ENCODE measurements at regions not wholly inside any gene's neighbourhood (a gene's known extent, or its start where the extent isn't known, plus 50 kb on each side); places are given as distances from the start of the nearest gene placed in this dataset.
"Not testable (repeated sequence)": the region's sequence is repeated elsewhere in the genome, so short reads cannot be mapped to it uniquely, and the experiment has no call there.

- no peak for DNase-seq
- Mint-ChIP-seq H3K36me3 (no peaks in the 10 kb centered on the region), H3K4me3 (no peak overlapping the region), H3K4me1 (peaks cover 0 to 24% (median 14%) of the 10 kb centered on the region in 7 donors), H3K9me3 (peaks cover 0 to 5% (median 0%) of the 10 kb centered on the region in 11 donors), H3K27ac (peak overlapping the region in 2 of 9 donors; percentile 21 to 38), H3K27me3 (peaks cover 0 to 4% (median 0%) of the 10 kb centered on the region in 5 donors)
- intact Hi-C loops (cut with micrococcal nuclease): no loop called here
- no peaks in the 10 kb centered on the region for H3K36me3 ChIP-seq (ENCODE audit: control insufficient read depth in 2 of 3, insufficient read depth in 3 of 3, low read length in 3 of 3)
- no peaks in the 10 kb centered on the region for H3K27me3 ChIP-seq (ENCODE audit: control insufficient read depth in 2 of 2, insufficient read depth in 2 of 2, low read length in 2 of 2)
- H3K4me3 ChIP-seq (ENCODE audit: low read length): no peak overlapping the region
- ChIA-PET POLR2A (interaction anchor here (1.1 kb wide), 1 partner anchor 19 kb away, joined by 3 read pairs; no protein-coding TSS in a partner anchor), CTCF (no interaction called here)
- H3K9me3 ChIP-seq (ENCODE audit: control insufficient read depth in 2 of 3, low read length in 3 of 3): no peaks in the 10 kb centered on the region
- H3K27ac ChIP-seq (ENCODE audit: low read depth, low read length): no peak overlapping the region
- H3K4me1 ChIP-seq (ENCODE audit: control insufficient read depth in 2 of 2, insufficient read depth in 2 of 2, low read length in 2 of 2): no peaks in the 10 kb centered on the region
- ATAC-seq: peak; percentile 58
These were observed 52.0 kb upstream of the FYN start for GRCh38 chr6:111925296-111925695.

- Mint-ChIP-seq H3K4me1 (peaks cover 1 to 24% (median 14%) of the 10 kb centered on the region in 7 donors), H3K9me3 (peaks cover 0 to 13% (median 3%) of the 10 kb centered on the region in 11 donors), H3K4me3 (no peak overlapping the region), H3K27me3 (peaks cover 0 to 11% (median 0%) of the 10 kb centered on the region in 5 donors), H3K36me3 (peaks cover 0 to 4% (median 3%) of the 10 kb centered on the region in 5 donors), H3K27ac (no peak overlapping the region)
- H3K36me3 ChIP-seq (ENCODE audit: control insufficient read depth in 2 of 3, insufficient read depth in 3 of 3, low read length in 3 of 3): no peaks in the 10 kb centered on the region
- ChIA-PET POLR2A (interaction anchor here (0.6 to 1.2 kb wide), 4 partner anchors 9 to 303 kb away, joined by 3 to 5 read pairs (median 4); no protein-coding TSS in a partner anchor), CTCF (interaction anchor here (0.6 kb wide), 1 partner anchor 89 kb away, joined by 3 read pairs; no protein-coding TSS in a partner anchor)
- intact Hi-C loops (cut with micrococcal nuclease): no loop called here
- H3K4me1 ChIP-seq (ENCODE audit: control insufficient read depth in 2 of 2, insufficient read depth in 2 of 2, low read length in 2 of 2): no peaks in the 10 kb centered on the region
- DNase-seq (no peak), ATAC-seq (no peak)
- no peak overlapping the region for H3K4me3 ChIP-seq (ENCODE audit: low read length)
- no peaks in the 10 kb centered on the region for H3K9me3 ChIP-seq (ENCODE audit: control insufficient read depth in 2 of 3, low read length in 3 of 3)
- H3K27ac ChIP-seq (ENCODE audit: low read depth, low read length): no peak overlapping the region
- no peaks in the 10 kb centered on the region for H3K27me3 ChIP-seq (ENCODE audit: control insufficient read depth in 2 of 2, insufficient read depth in 2 of 2, low read length in 2 of 2)
These were observed 53.6 kb upstream of the FYN start for GRCh38 chr6:111926731-111927302.

DNA sequence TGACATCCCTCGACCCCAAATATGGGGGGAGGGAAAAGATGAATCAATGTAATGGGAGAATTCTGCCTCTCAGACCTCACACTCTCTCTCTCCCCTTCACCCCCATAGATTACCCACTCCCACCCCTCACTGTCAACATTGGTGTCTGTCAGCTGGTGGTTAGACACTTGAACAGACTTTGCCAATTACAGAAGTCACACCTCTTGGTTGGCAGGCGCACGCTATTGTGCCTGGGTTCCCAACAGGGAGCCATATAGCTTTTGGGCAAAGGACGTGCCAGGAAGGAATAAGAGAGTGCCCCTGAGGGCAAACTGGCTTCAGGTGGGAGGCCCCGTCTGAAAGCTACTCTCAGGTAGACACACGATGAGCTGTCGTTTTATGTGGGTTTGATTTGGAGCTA is 54.1 kb upstream of the FYN start:
- ATAC-seq: no peak
- no peaks in the 10 kb centered on the region for H3K4me1 ChIP-seq (ENCODE audit: control insufficient read depth in 2 of 2, insufficient read depth in 2 of 2, low read length in 2 of 2)
- H3K27ac ChIP-seq (ENCODE audit: low read depth, low read length): no peak overlapping the region
- peaks cover 0 to 18% (median 8%) of the 10 kb centered on the region in 11 donors for H3K9me3 Mint-ChIP-seq
- no peak for DNase-seq
- no peaks in the 10 kb centered on the region for H3K9me3 ChIP-seq (ENCODE audit: control insufficient read depth in 2 of 3, low read length in 3 of 3)
- H3K4me3 Mint-ChIP-seq: no peak overlapping the region
- no peak overlapping the region for H3K4me3 ChIP-seq (ENCODE audit: low read length)
- CTCF ChIA-PET: interaction anchor here (0.6 kb wide), 1 partner anchor 89 kb away, joined by 3 read pairs; no protein-coding TSS in a partner anchor
- H3K27ac Mint-ChIP-seq: no peak overlapping the region
- POLR2A ChIA-PET: interaction anchor here (0.6 to 1.2 kb wide), 3 partner anchors 9 to 303 kb away, joined by 3 to 5 read pairs (median 4); no protein-coding TSS in a partner anchor
- H3K27me3 ChIP-seq (ENCODE audit: control insufficient read depth in 2 of 2, insufficient read depth in 2 of 2, low read length in 2 of 2): no peaks in the 10 kb centered on the region
- peaks cover 0 to 13% (median 0%) of the 10 kb centered on the region in 5 donors for H3K27me3 Mint-ChIP-seq
- peaks cover 4 to 9% (median 6%) of the 10 kb centered on the region in 5 donors for H3K36me3 Mint-ChIP-seq
- intact Hi-C loops (cut with micrococcal nuclease): no loop called here
- peaks cover 2 to 24% (median 14%) of the 10 kb centered on the region in 7 donors for H3K4me1 Mint-ChIP-seq
- H3K36me3 ChIP-seq (ENCODE audit: control insufficient read depth in 2 of 3, insufficient read depth in 3 of 3, low read length in 3 of 3): no peaks in the 10 kb centered on the region

DNA sequence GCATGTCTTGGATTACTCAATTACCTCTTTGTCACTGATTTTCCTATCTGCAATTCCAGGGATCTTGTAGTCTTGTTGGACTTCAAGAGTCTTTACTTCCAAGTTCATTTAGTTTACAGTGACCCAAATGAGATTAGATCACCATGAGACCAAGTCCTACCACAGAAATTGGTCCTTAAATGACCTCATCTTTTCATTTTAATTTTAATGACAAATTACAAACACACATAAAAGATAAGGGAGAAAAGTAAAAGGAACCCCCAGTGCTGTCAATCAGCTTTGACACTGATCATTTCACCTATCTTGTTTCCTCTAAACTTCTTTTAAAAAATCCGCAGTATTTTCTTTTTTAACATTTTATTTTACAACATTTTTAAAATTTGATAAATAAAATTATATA is 54.9 kb upstream of the FYN start:
- peaks cover 6 to 11% (median 8%) of the 10 kb centered on the region in 5 donors for H3K36me3 Mint-ChIP-seq
- no peak overlapping the region for H3K27ac ChIP-seq (ENCODE audit: low read depth, low read length)
- peaks cover 0 to 19% (median 0%) of the 10 kb centered on the region in 5 donors for H3K27me3 Mint-ChIP-seq
- no peak for ATAC-seq
- H3K4me1 Mint-ChIP-seq: peaks cover 2 to 19% (median 14%) of the 10 kb centered on the region in 7 donors
- no peak overlapping the region for H3K27ac Mint-ChIP-seq
- intact Hi-C loops (cut with micrococcal nuclease): no loop called here
- no peak overlapping the region for H3K4me3 ChIP-seq (ENCODE audit: low read length)
- H3K27me3 ChIP-seq (ENCODE audit: control insufficient read depth in 2 of 2, insufficient read depth in 2 of 2, low read length in 2 of 2): no peaks in the 10 kb centered on the region
- no peak overlapping the region for H3K4me3 Mint-ChIP-seq
- H3K9me3 ChIP-seq (ENCODE audit: control insufficient read depth in 2 of 3, low read length in 3 of 3): no peaks in the 10 kb centered on the region
- CTCF ChIA-PET: no interaction called here
- H3K36me3 ChIP-seq (ENCODE audit: control insufficient read depth in 2 of 3, insufficient read depth in 3 of 3, low read length in 3 of 3): no peaks in the 10 kb centered on the region
- no peaks in the 10 kb centered on the region for H3K4me1 ChIP-seq (ENCODE audit: control insufficient read depth in 2 of 2, insufficient read depth in 2 of 2, low read length in 2 of 2)
- POLR2A ChIA-PET: interaction anchor here (1.0 kb wide), 1 partner anchor 9 kb away, joined by 3 read pairs; no protein-coding TSS in a partner anchor
- H3K9me3 Mint-ChIP-seq: peaks cover 0 to 24% (median 13%) of the 10 kb centered on the region in 11 donors
- no peak for DNase-seq

DNA sequence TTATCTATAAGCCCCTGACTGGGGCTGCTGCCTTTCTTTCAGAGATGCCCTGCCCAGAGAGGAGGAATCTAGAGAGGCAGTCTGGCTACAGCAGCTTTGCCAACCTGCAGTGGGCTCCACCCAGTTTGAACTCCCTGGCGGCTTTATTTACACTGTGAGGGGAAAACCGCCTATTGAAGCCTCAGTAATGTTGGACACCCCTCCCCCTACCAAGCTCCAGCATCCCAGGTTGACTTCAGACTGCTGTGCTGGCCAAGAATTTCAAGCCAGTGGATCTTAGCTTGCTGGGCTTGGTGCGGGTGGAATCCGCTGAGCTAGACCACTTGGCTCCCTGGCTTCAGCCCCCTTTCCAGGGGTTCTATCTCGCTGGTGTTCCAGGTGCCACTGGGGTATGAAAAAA is 61.4 kb upstream of the FYN start:
- H3K4me3 ChIP-seq (ENCODE audit: low read length); H3K27ac Mint-ChIP-seq; H3K36me3 ChIP-seq (ENCODE audit: control insufficient read depth in 2 of 3, insufficient read depth in 3 of 3, low read length in 3 of 3); DNase-seq; POLR2A ChIA-PET; H3K4me1 Mint-ChIP-seq; H3K27ac ChIP-seq (ENCODE audit: low read depth, low read length); H3K4me1 ChIP-seq (ENCODE audit: control insufficient read depth in 2 of 2, insufficient read depth in 2 of 2, low read length in 2 of 2); H3K4me3 Mint-ChIP-seq; H3K27me3 ChIP-seq (ENCODE audit: control insufficient read depth in 2 of 2, insufficient read depth in 2 of 2, low read length in 2 of 2); ATAC-seq; H3K9me3 ChIP-seq (ENCODE audit: control insufficient read depth in 2 of 3, low read length in 3 of 3): not testable (repeated sequence)
- H3K36me3 Mint-ChIP-seq: peaks cover 6 to 13% (median 8%) of the 10 kb centered on the region in 5 donors
- intact Hi-C loops (cut with micrococcal nuclease): loop anchor here in 1 of 2 donors (5.0 kb wide), 1 partner anchor 42 kb away; no protein-coding TSS in a partner anchor
- H3K27me3 Mint-ChIP-seq: peaks cover 0 to 22% (median 0%) of the 10 kb centered on the region in 5 donors
- CTCF ChIA-PET: interaction anchor here (1.3 kb wide), 1 partner anchor 10 kb away, joined by 3 read pairs; no protein-coding TSS in a partner anchor
- H3K9me3 Mint-ChIP-seq: peaks cover 0 to 27% (median 15%) of the 10 kb centered on the region in 11 donors

DNA sequence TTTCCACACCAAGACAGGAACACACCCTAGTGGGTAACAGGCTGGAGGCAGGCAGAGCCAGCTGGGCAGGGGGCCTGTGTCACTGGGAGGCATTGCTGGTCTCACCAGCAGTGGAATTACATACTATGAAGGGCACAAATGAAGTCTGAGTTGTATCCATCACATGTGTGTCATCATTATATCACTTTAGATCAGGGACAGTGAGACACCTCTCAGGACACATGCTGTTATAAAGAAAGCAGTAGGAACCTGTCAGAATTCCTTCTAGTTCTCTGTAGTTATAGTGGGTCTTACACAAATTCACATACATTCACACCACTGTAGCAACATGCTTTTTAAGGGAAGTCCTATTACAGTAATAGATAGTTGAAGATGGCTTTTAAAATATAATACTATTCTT is 63.5 kb upstream of the FYN start:
- Mint-ChIP-seq H3K36me3 (peaks cover 3 to 11% (median 7%) of the 10 kb centered on the region in 5 donors), H3K9me3 (peaks cover 0 to 19% (median 11%) of the 10 kb centered on the region in 11 donors), H3K27me3 (peaks cover 0 to 14% (median 0%) of the 10 kb centered on the region in 5 donors), H3K4me3 (no peak overlapping the region), H3K27ac (peak overlapping the region in 1 of 9 donors; percentile 7), H3K4me1 (peaks cover 0 to 12% (median 0%) of the 10 kb centered on the region in 7 donors)
- ATAC-seq (no peak), DNase-seq (no peak)
- H3K36me3 ChIP-seq (ENCODE audit: control insufficient read depth in 2 of 3, insufficient read depth in 3 of 3, low read length in 3 of 3): no peaks in the 10 kb centered on the region
- no peaks in the 10 kb centered on the region for H3K4me1 ChIP-seq (ENCODE audit: control insufficient read depth in 2 of 2, insufficient read depth in 2 of 2, low read length in 2 of 2)
- no peaks in the 10 kb centered on the region for H3K27me3 ChIP-seq (ENCODE audit: control insufficient read depth in 2 of 2, insufficient read depth in 2 of 2, low read length in 2 of 2)
- H3K4me3 ChIP-seq (ENCODE audit: low read length): no peak overlapping the region
- CTCF ChIA-PET: no interaction called here
- no peak overlapping the region for H3K27ac ChIP-seq (ENCODE audit: low read depth, low read length)
- H3K9me3 ChIP-seq (ENCODE audit: control insufficient read depth in 2 of 3, low read length in 3 of 3): no peaks in the 10 kb centered on the region
- POLR2A ChIA-PET: interaction anchor here (0.6 kb wide), 2 partner anchors 10 to 44 kb away, joined by 4 to 5 read pairs; no protein-coding TSS in a partner anchor
- intact Hi-C loops (cut with micrococcal nuclease): no loop called here

All from naive thymus-derived CD4-positive, alpha-beta T cell (primary cell).